ENCODE measurements at regions not wholly inside any gene's neighbourhood (a gene's known extent, or its start where the extent isn't known, plus 50 kb on each side); places are given as distances from the start of the nearest gene placed in this dataset.

GRCh38 chr13:32861304-32861703 lies 154.9 kb upstream of the KL start:
- H3K4me3 ChIP-seq (ENCODE audit: low read length) = no peak overlapping the region
- DNase-seq = no peak
- H3K4me1 ChIP-seq (ENCODE audit: control insufficient read depth, insufficient read depth, low read length) = no peaks in the 10 kb centered on the region
- 100% methylated on average over 1 of the region's 3 CpGs for WGBS (ENCODE audit: insufficient coverage, low lambda C conversion rate)
- no peaks in the 10 kb centered on the region for H3K9me3 ChIP-seq (ENCODE audit: control insufficient read depth, low read depth, low read length)
- H3K27ac ChIP-seq (ENCODE audit: low read length) = no peak overlapping the region
- no peaks in the 10 kb centered on the region for H3K36me3 ChIP-seq (ENCODE audit: control insufficient read depth, insufficient read depth, low read length)
- no peaks in the 10 kb centered on the region for H3K27me3 ChIP-seq (ENCODE audit: control insufficient read depth, insufficient read depth, low read length)

GRCh38 chr13:32863596-32863995 lies 152.6 kb upstream of the KL start:
- no peak for DNase-seq
- Histone ChIP-seq H3K36me3 (ENCODE audit: control insufficient read depth, insufficient read depth, low read length) (no peaks in the 10 kb centered on the region), H3K4me1 (ENCODE audit: control insufficient read depth, insufficient read depth, low read length) (no peaks in the 10 kb centered on the region), H3K27ac (ENCODE audit: low read length) (no peak overlapping the region), H3K4me3 (ENCODE audit: low read length) (no peak overlapping the region), H3K9me3 (ENCODE audit: control insufficient read depth, low read depth, low read length) (no peaks in the 10 kb centered on the region), H3K27me3 (ENCODE audit: control insufficient read depth, insufficient read depth, low read length) (no peaks in the 10 kb centered on the region)
- WGBS (ENCODE audit: insufficient coverage, low lambda C conversion rate) = no CpG with 5 or more reads among the region's 3 CpGs

- no peak overlapping the region for H3K4me3 ChIP-seq (ENCODE audit: low read length)
- 86% methylated on average over 2 of the region's 4 CpGs for WGBS (ENCODE audit: insufficient coverage, low lambda C conversion rate)
- no peak for DNase-seq
- H3K4me1 ChIP-seq (ENCODE audit: control insufficient read depth, insufficient read depth, low read length) = no peaks in the 10 kb centered on the region
- no peaks in the 10 kb centered on the region for H3K9me3 ChIP-seq (ENCODE audit: control insufficient read depth, low read depth, low read length)
- no peak overlapping the region for H3K27ac ChIP-seq (ENCODE audit: low read length)
- H3K36me3 ChIP-seq (ENCODE audit: control insufficient read depth, insufficient read depth, low read length) = no peaks in the 10 kb centered on the region
- no peaks in the 10 kb centered on the region for H3K27me3 ChIP-seq (ENCODE audit: control insufficient read depth, insufficient read depth, low read length)
These were observed 149.3 kb upstream of the KL start for GRCh38 chr13:32866921-32867320.

GRCh38 chr13:32877491-32877890 lies 138.7 kb upstream of the KL start:
- WGBS (ENCODE audit: insufficient coverage, low lambda C conversion rate) = no CpG with 5 or more reads among the region's 2 CpGs
- peak; percentile 35 to 41 for DNase-seq
- Histone ChIP-seq H3K4me3 (ENCODE audit: low read length) (no peak overlapping the region), H3K36me3 (ENCODE audit: control insufficient read depth, insufficient read depth, low read length) (no peaks in the 10 kb centered on the region), H3K9me3 (ENCODE audit: control insufficient read depth, low read depth, low read length) (no peaks in the 10 kb centered on the region), H3K27ac (ENCODE audit: low read length) (no peak overlapping the region), H3K27me3 (ENCODE audit: control insufficient read depth, insufficient read depth, low read length) (no peaks in the 10 kb centered on the region), H3K4me1 (ENCODE audit: control insufficient read depth, insufficient read depth, low read length) (no peaks in the 10 kb centered on the region)

GRCh38 chr13:32878163-32878562 lies 138.1 kb upstream of the KL start:
- Histone ChIP-seq H3K36me3 (ENCODE audit: control insufficient read depth, insufficient read depth, low read length) (no peaks in the 10 kb centered on the region), H3K4me3 (ENCODE audit: low read length) (no peak overlapping the region), H3K27ac (ENCODE audit: low read length) (no peak overlapping the region), H3K27me3 (ENCODE audit: control insufficient read depth, insufficient read depth, low read length) (no peaks in the 10 kb centered on the region), H3K9me3 (ENCODE audit: control insufficient read depth, low read depth, low read length) (no peaks in the 10 kb centered on the region), H3K4me1 (ENCODE audit: control insufficient read depth, insufficient read depth, low read length) (no peaks in the 10 kb centered on the region)
- whole genome bisulfite sequencing (ENCODE audit: insufficient coverage, low lambda C conversion rate) = no CpG with 5 or more reads among the region's 4 CpGs
- no peak for DNase-seq

- Histone ChIP-seq H3K36me3 (ENCODE audit: control insufficient read depth, insufficient read depth, low read length) (no peaks in the 10 kb centered on the region), H3K4me1 (ENCODE audit: control insufficient read depth, insufficient read depth, low read length) (no peaks in the 10 kb centered on the region), H3K27me3 (ENCODE audit: control insufficient read depth, insufficient read depth, low read length) (no peaks in the 10 kb centered on the region), H3K9me3 (ENCODE audit: control insufficient read depth, low read depth, low read length) (no peaks in the 10 kb centered on the region), H3K4me3 (ENCODE audit: low read length) (no peak overlapping the region), H3K27ac (ENCODE audit: low read length) (no peak overlapping the region)
- DNase-seq = no peak
- WGBS (ENCODE audit: insufficient coverage, low lambda C conversion rate) = no CpG with 5 or more reads among the region's 3 CpGs
These were observed 135.6 kb upstream of the KL start for GRCh38 chr13:32880636-32881035.

- WGBS (ENCODE audit: insufficient coverage, low lambda C conversion rate) = 80% methylated on average over 2 of the region's 2 CpGs
- H3K9me3 ChIP-seq (ENCODE audit: control insufficient read depth, low read depth, low read length) = no peaks in the 10 kb centered on the region
These were observed 135.0 kb upstream of the KL start for GRCh38 chr13:32881074-32881776.

GRCh38 chr13:32881777-32882145 lies 134.5 kb upstream of the KL start:
- Histone ChIP-seq H3K27ac (ENCODE audit: low read length) (no peak overlapping the region), H3K9me3 (ENCODE audit: control insufficient read depth, low read depth, low read length) (no peaks in the 10 kb centered on the region), H3K27me3 (ENCODE audit: control insufficient read depth, insufficient read depth, low read length) (no peaks in the 10 kb centered on the region), H3K4me1 (ENCODE audit: control insufficient read depth, insufficient read depth, low read length) (no peaks in the 10 kb centered on the region), H3K4me3 (ENCODE audit: low read length) (no peak overlapping the region), H3K36me3 (ENCODE audit: control insufficient read depth, insufficient read depth, low read length) (no peaks in the 10 kb centered on the region)
- DNase-seq = no peak
- WGBS (ENCODE audit: insufficient coverage, low lambda C conversion rate) = 20% methylated on average over 1 of the region's 2 CpGs

More at GRCh38 chr13:32881074-32881776, 135.0 kb upstream of the KL start:
- H3K36me3 ChIP-seq (ENCODE audit: control insufficient read depth, insufficient read depth, low read length) = no peaks in the 10 kb centered on the region
- H3K27ac ChIP-seq (ENCODE audit: low read length) = no peak overlapping the region
- DNase-seq = peak in 1 of 2 donors; percentile 42
- H3K4me1 ChIP-seq (ENCODE audit: control insufficient read depth, insufficient read depth, low read length) = no peaks in the 10 kb centered on the region
- H3K4me3 ChIP-seq (ENCODE audit: low read length) = no peak overlapping the region
- H3K27me3 ChIP-seq (ENCODE audit: control insufficient read depth, insufficient read depth, low read length) = no peaks in the 10 kb centered on the region

GRCh38 chr13:32882691-32883090 lies 133.5 kb upstream of the KL start:
- Histone ChIP-seq H3K4me1 (ENCODE audit: control insufficient read depth, insufficient read depth, low read length) (no peaks in the 10 kb centered on the region), H3K27ac (ENCODE audit: low read length) (no peak overlapping the region), H3K9me3 (ENCODE audit: control insufficient read depth, low read depth, low read length) (peaks cover 3% of the 10 kb centered on the region), H3K27me3 (ENCODE audit: control insufficient read depth, insufficient read depth, low read length) (no peaks in the 10 kb centered on the region), H3K4me3 (ENCODE audit: low read length) (no peak overlapping the region), H3K36me3 (ENCODE audit: control insufficient read depth, insufficient read depth, low read length) (no peaks in the 10 kb centered on the region)
- DNase-seq = no peak

GRCh38 chr13:32883474-32883873 lies 132.7 kb upstream of the KL start:
- no peak for DNase-seq
- Histone ChIP-seq H3K9me3 (ENCODE audit: control insufficient read depth, low read depth, low read length) (peaks cover 3% of the 10 kb centered on the region), H3K36me3 (ENCODE audit: control insufficient read depth, insufficient read depth, low read length) (no peaks in the 10 kb centered on the region), H3K27me3 (ENCODE audit: control insufficient read depth, insufficient read depth, low read length) (no peaks in the 10 kb centered on the region), H3K27ac (ENCODE audit: low read length) (no peak overlapping the region), H3K4me3 (ENCODE audit: low read length) (no peak overlapping the region), H3K4me1 (ENCODE audit: control insufficient read depth, insufficient read depth, low read length) (no peaks in the 10 kb centered on the region)
- WGBS (ENCODE audit: insufficient coverage, low lambda C conversion rate) = no CpG with 5 or more reads among the region's 2 CpGs

GRCh38 chr13:32887617-32888016 lies 128.6 kb upstream of the KL start:
- no CpG with 5 or more reads among the region's 3 CpGs for WGBS (ENCODE audit: insufficient coverage, low lambda C conversion rate)
- no peaks in the 10 kb centered on the region for H3K4me1 ChIP-seq (ENCODE audit: control insufficient read depth, insufficient read depth, low read length)
- no peak overlapping the region for H3K4me3 ChIP-seq (ENCODE audit: low read length)
- H3K36me3 ChIP-seq (ENCODE audit: control insufficient read depth, insufficient read depth, low read length) = no peaks in the 10 kb centered on the region
- H3K27me3 ChIP-seq (ENCODE audit: control insufficient read depth, insufficient read depth, low read length) = no peaks in the 10 kb centered on the region
- H3K27ac ChIP-seq (ENCODE audit: low read length) = no peak overlapping the region
- DNase-seq = no peak
- peaks cover 3% of the 10 kb centered on the region for H3K9me3 ChIP-seq (ENCODE audit: control insufficient read depth, low read depth, low read length)

Measured in large intestine (tissue), 3 donors.